Tibial artery (tissue), 4 donors: ENCODE measurements at regions not wholly inside any gene's neighbourhood (a gene's known extent, or its start where the extent isn't known, plus 50 kb on each side); places are given as distances from the start of the nearest gene placed in this dataset.

ENCODE experiments used
- DNase-seq, 2 donors: peaks; one replicate each; pipeline ENCODE4 v3.0.0-alpha.2; 2019
- H3K27ac ChIP-seq, 2 donors: fragments of 200-600 bp; sonication (generic) in 1 of 2; 1 replicate in 1 of 2; 2 replicates in 1 of 2; pipeline ENCODE4 v1.5.1; 2018 to 2019; ENCODE audit warnings: mild to moderate bottlenecking in 1 of 2
- H3K27me3 ChIP-seq, 2 donors: fragments of 200-600 bp; sonication (generic) in 1 of 2; one replicate each; pipeline versions ENCODE4 v1.5.1 to v1.6.0; 2016 to 2019
- H3K36me3 ChIP-seq, 3 donors: fragments of 200-600 bp; sonication (generic) in 2 of 3; one replicate each; pipeline ENCODE4 v1.5.1; 2016 to 2019; ENCODE audit warnings: mild to moderate bottlenecking in 2 of 3
- H3K4me1 ChIP-seq, 4 donors: fragments of 200-600 bp; sonication (generic) in 2 of 4; 1 replicate in 3 of 4; 2 replicates in 1 of 4; pipeline ENCODE4 v1.5.1; 2016 to 2019
- H3K4me3 ChIP-seq, 2 donors: fragments of 200-600 bp; sonication (generic) in 1 of 2; 1 replicate in 1 of 2; 2 replicates in 1 of 2; pipeline ENCODE4 v1.5.1; 2018 to 2019; ENCODE audit warnings: mild to moderate bottlenecking in 2 of 2
- H3K9me3 ChIP-seq, 3 donors: fragments of 200-600 bp; sonication (generic) in 1 of 3; one replicate each; pipeline ENCODE4 v1.5.1; 2016 to 2019
- CTCF ChIP-seq, 2 experiments: fragments of 200-600 bp in 1 of 2; fragments of 450-650 bp in 1 of 2; IDR thresholded peaks; one replicate each; pipeline ENCODE4 v1.5.1; 2017 to 2019; ENCODE audit warnings: antibody characterized with exemption in 2 of 2, mild to moderate bottlenecking in 1 of 2, moderate library complexity in 1 of 2
- intact Hi-C: fragments of 100-400 bp; cut with DNase I; formaldehyde crosslinking; loops from one replicate; pipeline ENCODE4 v1.15.0; 2023; ENCODE audit warnings: low total_unique reads

- H3K36me3 ChIP-seq: no peaks in the 10 kb centered on the region
- H3K27ac ChIP-seq: no peak overlapping the region
- H3K9me3 ChIP-seq: no peaks in the 10 kb centered on the region
- no peaks in the 10 kb centered on the region for H3K27me3 ChIP-seq
- TF ChIP-seq CTCF (IDR thresholded peaks at IDR 0.05): no peak
- no peaks in the 10 kb centered on the region for H3K4me1 ChIP-seq
- intact Hi-C loops: no loop called here
- no peak for DNase-seq
- H3K4me3 ChIP-seq: no peak overlapping the region
Observed at GRCh38 chr9:103942651-103943050, 151.5 kb upstream of the SMC2 start.

GRCh38 chr9:103949096-103949495, 145.0 kb upstream of the SMC2 start:
- no peaks in the 10 kb centered on the region for H3K27me3 ChIP-seq
- no peak for TF ChIP-seq CTCF (IDR thresholded peaks at IDR 0.05)
- no peaks in the 10 kb centered on the region for H3K4me1 ChIP-seq
- no peaks in the 10 kb centered on the region for H3K36me3 ChIP-seq
- no peak overlapping the region for H3K27ac ChIP-seq
- intact Hi-C loops: no loop called here
- H3K4me3 ChIP-seq: no peak overlapping the region
- no peaks in the 10 kb centered on the region for H3K9me3 ChIP-seq
- no peak for DNase-seq

GRCh38 chr9:103977163-103977562, 116.9 kb upstream of the SMC2 start:
- no peak overlapping the region for H3K4me3 ChIP-seq
- H3K36me3 ChIP-seq: no peaks in the 10 kb centered on the region
- DNase-seq: no peak
- no peak for TF ChIP-seq CTCF (IDR thresholded peaks at IDR 0.05)
- H3K4me1 ChIP-seq: no peaks in the 10 kb centered on the region
- intact Hi-C loops: no loop called here
- no peaks in the 10 kb centered on the region for H3K9me3 ChIP-seq
- no peak overlapping the region for H3K27ac ChIP-seq
- H3K27me3 ChIP-seq: no peaks in the 10 kb centered on the region

GRCh38 chr9:103978396-103978795, 115.7 kb upstream of the SMC2 start:
- Histone ChIP-seq H3K4me1 (no peaks in the 10 kb centered on the region), H3K27me3 (no peaks in the 10 kb centered on the region), H3K4me3 (no peak overlapping the region), H3K27ac (no peak overlapping the region), H3K36me3 (no peaks in the 10 kb centered on the region), H3K9me3 (no peaks in the 10 kb centered on the region)
- no peak for DNase-seq
- no peak for TF ChIP-seq CTCF (IDR thresholded peaks at IDR 0.05)
- intact Hi-C loops: no loop called here

- DNase-seq: no peak
- H3K27me3 ChIP-seq: no peaks in the 10 kb centered on the region
- no peaks in the 10 kb centered on the region for H3K4me1 ChIP-seq
- no peak for TF ChIP-seq CTCF (IDR thresholded peaks at IDR 0.05)
- no peaks in the 10 kb centered on the region for H3K9me3 ChIP-seq
- no peaks in the 10 kb centered on the region for H3K36me3 ChIP-seq
- H3K27ac ChIP-seq: no peak overlapping the region
- H3K4me3 ChIP-seq: no peak overlapping the region
- intact Hi-C loops: no loop called here
Observed at GRCh38 chr9:103981912-103982311, 112.2 kb upstream of the SMC2 start.

GRCh38 chr9:103985077-103985476, 109.0 kb upstream of the SMC2 start:
- no peak overlapping the region for H3K4me3 ChIP-seq
- H3K4me1 ChIP-seq: no peaks in the 10 kb centered on the region

More at GRCh38 chr9:103985077-103985476, 109.0 kb upstream of the SMC2 start:
- intact Hi-C loops: no loop called here
- no peaks in the 10 kb centered on the region for H3K27me3 ChIP-seq
- TF ChIP-seq CTCF (IDR thresholded peaks at IDR 0.05): no peak
- H3K36me3 ChIP-seq: no peaks in the 10 kb centered on the region
- DNase-seq: no peak
- no peak overlapping the region for H3K27ac ChIP-seq
- H3K9me3 ChIP-seq: no peaks in the 10 kb centered on the region
